Stomach (tissue), 4 donors: ENCODE measurements at regions not wholly inside any gene's neighbourhood (a gene's known extent, or its start where the extent isn't known, plus 50 kb on each side); places are given as distances from the start of the nearest gene placed in this dataset.

ENCODE experiments used
- CTCF ChIP-seq, 7 experiments: fragments of 450-650 bp in 4 of 7; fragments of 200-600 bp in 3 of 7; sonication (generic) in 3 of 7; IDR thresholded peaks; one replicate each; pipeline ENCODE4 v1.5.1; 2016 to 2019; ENCODE audit warnings: antibody characterized with exemption in 7 of 7, control low read depth in 2 of 7, mild to moderate bottlenecking in 1 of 7
- EP300 ChIP-seq: sonication (generic); formaldehyde crosslinking; IDR thresholded peaks from one replicate; pipeline ENCODE4 v1.6.1; 2017; ENCODE audit warnings: antibody characterized with exemption
- POLR2A ChIP-seq, 4 donors: fragments of 450-650 bp; IDR thresholded peaks; one replicate each; pipeline ENCODE4 v1.6.1; 2016; ENCODE audit warnings: antibody characterized with exemption in 4 of 4, control low read depth in 2 of 4, mild to moderate bottlenecking in 1 of 4, moderate library complexity in 1 of 4
- POLR2AphosphoS5 ChIP-seq, 3 donors: sonication (generic); formaldehyde crosslinking; IDR thresholded peaks; one replicate each; pipeline ENCODE4 v1.6.1; 2016; ENCODE audit warnings: antibody characterized with exemption in 3 of 3

GRCh38 chr14:26730929-26731618, 133.2 kb upstream of the NOVA1 start:
- TF ChIP-seq POLR2A (IDR thresholded peaks at IDR 0.05) (no peak), POLR2AphosphoS5 (IDR thresholded peaks at IDR 0.05) (no peak), CTCF (IDR thresholded peaks at IDR 0.05) (peak in 1 of 7 experiments; percentile 19), EP300 (no peak)
